Activated naive CD8-positive, alpha-beta T cell treated with anti-CD3 and anti-CD28 coated beads, Interleukin-2, amount 50 U/mL, for 24 hours (primary cell): ENCODE measurements at regions not wholly inside any gene's neighbourhood (a gene's known extent, or its start where the extent isn't known, plus 50 kb on each side); places are given as distances from the start of the nearest gene placed in this dataset.
A peak's percentile ranks its signal among the peaks of the same experiment; 100 is the strongest.
"Not testable (repeated sequence)": the region's sequence is repeated elsewhere in the genome, so short reads cannot be mapped to it uniquely, and the experiment has no call there.

Experiments
- ATAC-seq: fragments of 150-1000 bp; cut with Tn5 transposase; one replicate; pipeline ENCODE4 v1.10.0; 2021
- DNase-seq: peaks from one replicate; pipeline ENCODE4 v3.0.0; 2021
- H3K27ac Mint-ChIP-seq: one replicate; pipeline ENCODE4 v1.8.0; 2021; ENCODE audit warnings: mild to moderate bottlenecking, mixed read lengths
- H3K27me3 Mint-ChIP-seq: one replicate; pipeline ENCODE4 v1.8.0; 2021; ENCODE audit warnings: mixed read lengths
- H3K36me3 Mint-ChIP-seq: one replicate; pipeline ENCODE4 v1.8.0; 2021; ENCODE audit warnings: low read depth, mixed read lengths
- H3K4me1 Mint-ChIP-seq: one replicate; pipeline ENCODE4 v1.8.0; 2021; ENCODE audit warnings: mixed read lengths
- H3K4me3 Mint-ChIP-seq: one replicate; pipeline ENCODE4 v1.8.0; 2021; ENCODE audit warnings: mild to moderate bottlenecking, moderate library complexity, mixed read lengths
- H3K9me3 Mint-ChIP-seq: one replicate; pipeline ENCODE4 v1.8.0; 2021; ENCODE audit warnings: mixed read lengths

DNA sequence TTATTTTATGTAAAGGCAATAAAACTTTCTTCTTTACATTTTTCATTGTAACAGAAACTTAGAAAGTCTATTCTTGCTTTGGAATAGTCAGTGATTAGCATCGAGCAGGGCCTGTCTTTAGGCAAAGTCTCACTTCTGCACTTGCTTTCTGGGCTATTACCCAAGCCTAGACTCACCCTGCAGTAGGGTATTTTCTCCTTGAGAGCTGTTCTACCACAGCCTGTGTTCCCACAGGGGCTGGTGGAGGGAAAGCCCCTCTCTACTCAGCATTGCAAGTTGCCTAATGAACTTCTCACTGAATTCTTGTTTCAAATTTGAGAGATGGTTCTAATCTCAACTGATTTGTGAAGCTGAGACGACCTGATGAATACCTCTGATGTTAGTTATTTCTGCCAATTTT, 111.7 kb upstream of the KLHL14 start:
- ATAC-seq (peak; percentile 72), DNase-seq (no peak)
- no peaks in the 10 kb centered on the region for H3K27me3 Mint-ChIP-seq
- H3K27ac Mint-ChIP-seq: no peak overlapping the region
- H3K9me3 Mint-ChIP-seq: peaks cover 9% of the 10 kb centered on the region
- no peak overlapping the region for H3K4me3 Mint-ChIP-seq
- H3K4me1 Mint-ChIP-seq: peaks cover 5% of the 10 kb centered on the region
- no peaks in the 10 kb centered on the region for H3K36me3 Mint-ChIP-seq

DNA sequence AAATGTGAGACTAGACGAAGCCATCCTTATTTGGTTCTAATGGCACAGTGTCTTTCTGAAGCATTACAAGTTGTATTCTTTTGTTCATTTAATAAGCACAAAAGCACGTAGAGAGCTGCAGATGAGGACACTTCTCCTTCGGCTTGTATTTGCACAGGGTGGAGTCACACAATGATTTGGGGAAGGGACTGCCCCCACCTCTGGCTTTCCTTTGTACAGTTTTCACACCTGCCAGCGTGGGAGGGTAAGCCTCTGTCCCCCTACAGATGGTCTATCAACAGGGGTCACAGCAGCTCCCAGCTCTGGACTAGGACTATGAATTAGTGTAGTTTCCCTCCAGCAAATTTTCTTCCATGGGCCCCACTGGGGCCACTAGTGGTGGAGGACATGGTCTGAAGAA, 108.2 kb upstream of the KLHL14 start:
- Mint-ChIP-seq H3K27me3 (no peaks in the 10 kb centered on the region), H3K9me3 (peaks cover 8% of the 10 kb centered on the region), H3K4me3 (no peak overlapping the region), H3K4me1 (peaks cover 5% of the 10 kb centered on the region), H3K36me3 (no peaks in the 10 kb centered on the region), H3K27ac (no peak overlapping the region)
- DNase-seq: no peak
- ATAC-seq: no peak

DNA sequence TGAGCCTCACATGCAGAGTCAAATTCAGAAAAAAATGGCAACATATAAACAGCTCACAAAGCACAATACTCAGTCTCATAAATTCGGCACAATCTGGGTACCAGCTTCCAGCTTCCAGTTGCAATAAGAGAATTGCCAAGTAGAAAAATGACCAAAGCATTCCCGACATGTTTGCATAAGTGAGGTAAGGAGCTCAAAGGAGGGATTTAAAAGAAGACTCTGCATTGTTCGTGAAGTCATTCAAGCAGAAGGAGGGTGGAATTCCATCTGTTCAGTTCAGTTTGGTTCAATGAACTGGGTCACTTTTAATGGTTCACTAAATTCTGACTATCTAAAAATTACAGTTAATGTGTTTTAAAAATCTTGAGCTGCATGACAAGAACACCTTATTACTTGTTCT, 106.7 kb upstream of the KLHL14 start:
- Mint-ChIP-seq H3K36me3 (no peaks in the 10 kb centered on the region), H3K27me3 (no peaks in the 10 kb centered on the region), H3K4me3 (no peak overlapping the region), H3K9me3 (peaks cover 5% of the 10 kb centered on the region), H3K27ac (no peak overlapping the region), H3K4me1 (peaks cover 5% of the 10 kb centered on the region)
- no peak for ATAC-seq
- DNase-seq: no peak

DNA sequence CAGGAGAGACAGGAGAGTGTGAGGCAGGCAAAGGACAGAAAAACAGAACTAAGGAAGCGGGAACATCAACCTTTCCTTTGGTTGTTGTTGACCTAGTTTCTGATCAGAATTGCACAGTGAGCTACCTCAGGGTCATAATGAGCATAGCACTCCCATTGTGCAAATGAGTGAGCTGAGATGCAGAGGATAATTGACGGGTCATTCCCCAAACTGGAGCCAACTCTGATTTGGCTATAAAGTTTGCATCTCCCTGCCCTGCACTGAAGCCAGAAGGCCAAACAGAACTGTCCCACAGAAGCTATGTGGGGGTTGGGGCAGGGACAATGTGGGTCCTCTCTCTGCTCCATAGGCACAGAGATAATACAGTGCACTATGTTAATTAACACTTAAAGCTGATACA, 105.6 kb upstream of the KLHL14 start:
- no peak for DNase-seq
- H3K27ac Mint-ChIP-seq: no peak overlapping the region
- no peak for ATAC-seq
- H3K36me3 Mint-ChIP-seq: no peaks in the 10 kb centered on the region
- no peak overlapping the region for H3K4me3 Mint-ChIP-seq
- H3K4me1 Mint-ChIP-seq: peaks cover 5% of the 10 kb centered on the region
- no peaks in the 10 kb centered on the region for H3K27me3 Mint-ChIP-seq
- H3K9me3 Mint-ChIP-seq: peaks cover 5% of the 10 kb centered on the region

DNA sequence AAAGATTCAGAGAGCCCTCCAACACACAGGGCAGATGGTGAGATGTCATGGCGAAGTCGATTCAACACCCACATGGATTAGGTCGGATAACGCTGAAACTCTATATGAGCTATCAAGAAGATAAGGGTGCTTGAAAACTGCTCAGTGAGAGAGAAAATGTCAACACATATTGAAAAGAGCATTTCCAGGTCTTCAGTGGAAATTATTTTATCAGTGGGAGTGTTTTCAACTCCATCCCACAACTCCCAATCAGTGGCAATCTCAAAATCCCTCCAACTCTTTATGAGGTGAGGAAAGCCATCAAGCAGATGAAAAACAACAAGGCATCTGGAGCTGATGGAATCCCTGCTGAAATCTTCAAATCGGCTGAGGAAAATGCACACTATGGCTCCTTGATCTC, 104.5 kb upstream of the KLHL14 start:
- DNase-seq: no peak
- no peaks in the 10 kb centered on the region for H3K27me3 Mint-ChIP-seq
- H3K36me3 Mint-ChIP-seq: no peaks in the 10 kb centered on the region
- H3K9me3 Mint-ChIP-seq: peaks cover 5% of the 10 kb centered on the region
- H3K4me1 Mint-ChIP-seq: peaks cover 2% of the 10 kb centered on the region
- H3K4me3 Mint-ChIP-seq: no peak overlapping the region
- no peak for ATAC-seq
- H3K27ac Mint-ChIP-seq: no peak overlapping the region

DNA sequence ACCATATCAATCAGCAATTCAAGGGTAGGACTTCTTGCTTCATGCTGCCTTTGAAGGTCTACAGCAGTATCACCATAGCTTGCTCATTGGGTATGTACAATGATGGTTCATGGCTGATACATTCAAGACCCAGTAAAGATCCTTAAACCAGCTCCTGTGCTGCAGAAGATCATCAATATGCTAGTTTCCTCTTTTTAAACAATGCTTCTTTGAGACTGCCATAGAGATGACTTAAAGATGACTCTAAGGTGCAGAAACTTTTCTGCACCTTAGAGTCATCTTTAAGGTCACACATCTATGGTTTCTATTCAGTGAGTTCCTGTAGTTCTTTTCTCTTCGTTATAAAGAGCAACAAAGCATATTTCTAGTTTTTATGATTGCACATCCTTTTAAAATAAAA, 102.8 kb upstream of the KLHL14 start:
- Mint-ChIP-seq H3K27me3 (no peaks in the 10 kb centered on the region), H3K27ac (no peak overlapping the region), H3K4me3 (no peak overlapping the region), H3K36me3 (no peaks in the 10 kb centered on the region), H3K9me3 (no peaks in the 10 kb centered on the region), H3K4me1 (peaks cover 3% of the 10 kb centered on the region)
- DNase-seq: no peak
- ATAC-seq: no peak

DNA sequence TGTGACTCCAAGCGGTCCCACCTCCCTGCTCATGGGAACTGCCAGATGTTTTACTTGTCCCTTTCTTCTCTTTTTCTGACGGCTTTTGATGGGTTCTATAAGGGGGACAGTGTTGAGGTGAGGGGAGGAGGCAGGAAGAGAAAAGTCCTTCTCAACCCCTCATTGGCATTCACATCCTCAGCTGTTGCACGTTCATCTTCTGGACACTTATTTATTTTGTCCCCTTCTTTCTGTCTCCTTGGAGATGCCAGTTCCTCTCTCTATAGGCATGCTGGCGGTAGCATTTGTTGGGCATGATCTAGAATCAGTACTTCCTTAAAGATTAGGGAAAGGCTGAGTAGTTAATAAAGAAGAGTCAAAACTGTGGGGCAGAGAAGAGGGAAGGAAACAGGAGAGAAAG, 99.0 kb upstream of the KLHL14 start:
- H3K9me3 Mint-ChIP-seq: no peaks in the 10 kb centered on the region
- H3K27me3 Mint-ChIP-seq: no peaks in the 10 kb centered on the region
- no peak for ATAC-seq
- no peak overlapping the region for H3K27ac Mint-ChIP-seq
- H3K4me3 Mint-ChIP-seq: no peak overlapping the region
- DNase-seq: no peak
- H3K36me3 Mint-ChIP-seq: no peaks in the 10 kb centered on the region
- peaks cover 10% of the 10 kb centered on the region for H3K4me1 Mint-ChIP-seq

DNA sequence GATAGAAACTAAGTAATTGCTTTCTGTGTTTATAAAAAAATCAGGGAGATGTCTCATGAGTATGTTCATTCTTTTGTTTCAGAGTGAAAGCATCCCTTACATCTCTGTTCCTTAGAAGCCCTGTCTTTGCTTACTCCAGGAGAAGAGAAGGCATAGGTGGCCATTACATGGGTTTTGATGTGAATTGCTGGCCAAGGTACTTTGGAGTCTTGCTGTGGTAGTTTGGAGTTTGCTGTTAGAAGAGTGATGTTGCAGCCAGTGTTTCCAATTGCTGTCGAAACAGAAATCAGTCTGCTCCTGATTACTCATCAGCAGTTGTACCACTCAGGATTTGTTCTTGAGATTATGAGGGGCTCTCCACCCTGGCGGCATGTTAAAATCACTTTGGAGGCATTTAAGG, 97.8 kb upstream of the KLHL14 start:
- no peak for ATAC-seq
- H3K27me3 Mint-ChIP-seq: no peaks in the 10 kb centered on the region
- no peaks in the 10 kb centered on the region for H3K9me3 Mint-ChIP-seq
- peaks cover 10% of the 10 kb centered on the region for H3K4me1 Mint-ChIP-seq
- DNase-seq: no peak
- H3K36me3 Mint-ChIP-seq: no peaks in the 10 kb centered on the region
- H3K27ac Mint-ChIP-seq: no peak overlapping the region
- H3K4me3 Mint-ChIP-seq: no peak overlapping the region

DNA sequence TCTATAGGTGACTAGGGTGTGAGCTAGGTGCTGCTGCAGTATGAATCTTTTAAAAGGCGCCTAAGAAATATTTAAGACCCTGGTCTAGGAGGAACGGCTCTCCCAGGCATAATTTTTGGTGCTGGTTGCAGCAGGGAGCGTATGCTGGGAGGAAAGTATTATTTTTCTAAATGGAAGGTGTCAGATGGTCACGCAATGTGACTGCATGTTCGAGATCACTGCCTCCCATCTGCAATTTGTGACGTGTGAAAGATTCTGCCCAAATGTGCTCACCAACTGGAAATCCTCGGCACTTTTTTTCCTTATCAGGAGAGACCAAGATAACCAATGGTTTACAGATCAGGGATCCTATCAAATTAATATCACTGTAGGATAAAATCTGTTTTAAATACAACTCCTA, 95.6 kb upstream of the KLHL14 start:
- Mint-ChIP-seq H3K27ac (no peak overlapping the region), H3K27me3 (no peaks in the 10 kb centered on the region), H3K4me3 (no peak overlapping the region), H3K36me3 (no peaks in the 10 kb centered on the region), H3K4me1 (peaks cover 10% of the 10 kb centered on the region), H3K9me3 (peaks cover 4% of the 10 kb centered on the region)
- no peak for ATAC-seq
- no peak for DNase-seq

DNA sequence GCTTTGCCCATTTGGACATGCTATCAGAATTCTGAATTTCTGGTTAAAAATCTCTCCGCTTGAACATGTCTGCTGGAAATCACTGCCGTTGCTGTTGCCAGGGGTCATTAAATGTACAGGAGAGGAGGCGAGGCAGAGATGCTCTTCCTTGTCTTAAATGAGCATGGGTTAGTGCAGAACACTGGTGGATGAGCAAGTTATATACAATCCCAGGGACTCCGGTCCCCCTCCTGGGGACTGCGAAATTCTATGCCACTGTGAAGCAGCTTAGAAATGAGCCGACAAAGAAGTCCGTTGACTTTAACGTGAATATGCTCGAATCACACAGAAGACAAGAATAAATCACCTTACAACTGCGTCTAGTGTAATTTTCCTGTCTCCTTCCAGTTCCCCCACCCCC, 95.1 kb upstream of the KLHL14 start:
- Mint-ChIP-seq H3K27me3 (no peaks in the 10 kb centered on the region), H3K4me3 (no peak overlapping the region), H3K36me3 (no peaks in the 10 kb centered on the region), H3K9me3 (peaks cover 4% of the 10 kb centered on the region), H3K4me1 (peaks cover 10% of the 10 kb centered on the region), H3K27ac (no peak overlapping the region)
- DNase-seq (no peak), ATAC-seq (no peak)

DNA sequence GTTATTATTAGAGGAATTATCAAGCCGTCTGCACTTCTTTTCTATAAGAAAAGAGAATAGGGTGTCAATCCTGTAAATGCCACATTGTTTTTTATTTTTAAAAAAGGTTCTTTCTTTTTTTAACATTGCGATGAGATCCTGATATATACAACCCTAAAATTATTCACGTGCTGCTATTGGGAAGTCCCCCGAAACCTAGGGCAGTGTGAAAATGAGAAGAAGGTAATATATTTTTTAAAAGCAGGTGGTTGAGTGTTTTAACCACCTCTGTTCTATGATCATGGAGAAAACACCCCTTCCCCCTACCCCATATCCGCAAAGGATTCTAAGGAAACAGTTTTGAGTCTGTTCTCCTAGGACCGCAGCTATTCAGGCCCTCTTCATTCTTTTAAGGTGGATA, 94.5 kb upstream of the KLHL14 start:
- peaks cover 8% of the 10 kb centered on the region for H3K9me3 Mint-ChIP-seq
- H3K27ac Mint-ChIP-seq: no peak overlapping the region
- no peaks in the 10 kb centered on the region for H3K27me3 Mint-ChIP-seq
- H3K4me1 Mint-ChIP-seq: peaks cover 10% of the 10 kb centered on the region
- H3K4me3 Mint-ChIP-seq: no peak overlapping the region
- peaks cover 2% of the 10 kb centered on the region for H3K36me3 Mint-ChIP-seq
- no peak for DNase-seq
- ATAC-seq: no peak

DNA sequence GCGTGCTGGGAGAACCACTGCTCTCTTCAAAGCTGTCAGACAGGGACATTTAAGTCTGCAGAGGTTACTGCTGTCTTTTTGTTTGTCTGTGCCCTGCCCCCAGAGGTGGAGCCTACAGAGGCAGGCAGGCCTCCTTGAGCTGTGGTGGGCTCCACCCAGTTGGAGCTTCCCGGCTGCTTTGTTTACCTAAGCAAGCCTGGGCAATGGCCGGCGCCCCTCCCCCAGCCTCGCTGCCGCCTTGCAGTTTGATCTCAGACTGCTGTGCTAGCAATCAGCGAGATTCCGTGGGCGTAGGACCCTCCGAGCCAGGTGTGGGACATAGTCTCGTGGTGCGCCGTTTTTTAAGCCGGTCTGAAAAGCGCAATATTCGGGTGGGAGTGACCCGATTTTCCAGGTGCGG, 89.2 kb upstream of the KLHL14 start:
- H3K27ac Mint-ChIP-seq, DNase-seq, H3K27me3 Mint-ChIP-seq, ATAC-seq, H3K9me3 Mint-ChIP-seq, H3K36me3 Mint-ChIP-seq, H3K4me1 Mint-ChIP-seq, H3K4me3 Mint-ChIP-seq: not testable (repeated sequence)

DNA sequence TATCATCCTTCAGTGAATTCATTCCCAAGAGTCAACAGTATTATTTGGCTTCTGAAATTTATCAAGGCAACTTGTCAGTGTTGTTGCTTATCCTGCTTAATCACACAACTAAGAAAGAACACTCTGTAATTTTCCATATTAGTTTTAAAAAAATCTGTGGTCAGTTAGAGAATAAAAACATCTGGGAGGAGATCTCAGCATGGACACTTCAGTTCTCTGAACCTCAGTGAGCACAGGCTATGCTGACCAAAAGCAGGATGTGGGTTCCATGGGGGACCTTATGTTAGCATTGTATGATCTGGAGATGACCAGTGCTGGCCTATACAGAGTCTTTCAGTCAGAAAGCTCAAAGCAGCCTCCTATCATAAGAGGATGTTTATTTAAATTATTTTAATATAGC, 79.1 kb upstream of the KLHL14 start:
- Mint-ChIP-seq H3K36me3 (no peaks in the 10 kb centered on the region), H3K27ac (no peak overlapping the region), H3K27me3 (peaks cover 2% of the 10 kb centered on the region), H3K4me3 (no peak overlapping the region), H3K9me3 (peaks cover 9% of the 10 kb centered on the region), H3K4me1 (no peaks in the 10 kb centered on the region)
- no peak for DNase-seq
- no peak for ATAC-seq

DNA sequence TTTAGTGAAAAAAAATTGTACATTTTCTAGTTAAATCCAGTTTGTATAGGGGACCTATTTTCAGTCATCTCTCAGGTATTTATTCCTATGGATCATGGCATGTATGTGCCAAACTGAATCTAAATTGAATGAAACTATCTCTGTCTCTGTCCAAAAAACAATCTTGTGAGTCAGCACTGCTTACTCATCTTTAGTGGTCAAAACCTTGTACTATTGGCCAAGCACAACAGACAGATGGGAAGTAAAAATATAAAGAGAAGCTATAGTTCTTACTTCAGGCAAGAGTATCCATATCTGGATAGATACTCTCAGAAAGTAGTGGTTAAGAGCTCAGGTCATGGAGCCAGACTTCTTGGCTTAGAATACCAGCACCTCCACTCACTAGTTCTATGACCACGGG, 76.0 kb upstream of the KLHL14 start:
- ATAC-seq: no peak
- peaks cover 2% of the 10 kb centered on the region for H3K27me3 Mint-ChIP-seq

DNA sequence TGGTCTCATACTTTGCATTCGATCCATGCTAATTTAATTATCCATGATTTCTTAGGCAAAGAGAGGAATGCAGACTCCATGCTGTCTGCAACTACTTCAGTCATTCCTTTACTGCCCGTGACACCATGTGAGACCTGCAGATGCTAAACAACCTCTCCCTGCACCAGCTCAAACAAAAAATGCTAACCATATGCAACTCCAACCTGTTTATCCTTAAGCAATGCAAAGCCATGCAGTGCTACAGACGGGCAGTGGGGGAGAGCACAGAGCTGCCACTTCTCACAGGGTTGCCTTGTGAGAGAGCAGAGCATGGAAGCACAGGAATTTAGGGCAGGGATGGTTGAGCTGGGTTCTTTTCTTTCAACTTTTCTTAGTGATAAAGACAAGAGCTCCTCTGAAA, 74.9 kb upstream of the KLHL14 start:
- H3K4me1 Mint-ChIP-seq: no peaks in the 10 kb centered on the region
- H3K36me3 Mint-ChIP-seq: no peaks in the 10 kb centered on the region
- H3K4me3 Mint-ChIP-seq: no peak overlapping the region
- H3K27me3 Mint-ChIP-seq: peaks cover 4% of the 10 kb centered on the region
- no peak overlapping the region for H3K27ac Mint-ChIP-seq
- no peak for ATAC-seq
- H3K9me3 Mint-ChIP-seq: peaks cover 16% of the 10 kb centered on the region
- DNase-seq: no peak

More for the DNA sequence above, 76.0 kb upstream of the KLHL14 start:
- Mint-ChIP-seq H3K36me3 (no peaks in the 10 kb centered on the region), H3K4me3 (no peak overlapping the region), H3K4me1 (no peaks in the 10 kb centered on the region), H3K9me3 (peaks cover 10% of the 10 kb centered on the region), H3K27ac (no peak overlapping the region)
- no peak for DNase-seq

DNA sequence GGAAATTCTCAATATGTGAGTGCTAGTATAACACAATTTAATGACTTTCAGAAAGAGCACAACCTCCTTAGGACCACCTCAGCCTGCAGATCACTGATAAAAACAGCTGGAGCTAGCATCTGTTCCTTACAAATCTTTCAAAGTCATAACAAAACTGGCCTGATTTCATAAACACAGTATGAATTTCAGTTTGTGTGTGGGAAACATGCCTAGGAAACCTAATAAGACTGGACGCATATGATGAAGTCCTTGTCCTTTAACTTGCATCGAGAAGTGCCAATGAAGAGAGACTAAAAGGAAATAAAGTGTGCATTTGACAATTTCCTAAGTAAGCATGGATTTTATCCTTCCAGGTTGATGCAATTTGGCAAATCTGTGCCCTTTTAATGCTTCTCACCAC, 74.1 kb upstream of the KLHL14 start:
- Mint-ChIP-seq H3K9me3 (peaks cover 17% of the 10 kb centered on the region), H3K4me3 (no peak overlapping the region), H3K36me3 (no peaks in the 10 kb centered on the region), H3K27ac (no peak overlapping the region), H3K27me3 (peaks cover 4% of the 10 kb centered on the region), H3K4me1 (no peaks in the 10 kb centered on the region)
- DNase-seq (no peak), ATAC-seq (no peak)
